Fibroblast of skin of scalp (primary cell): ENCODE measurements at regions not wholly inside any gene's neighbourhood (a gene's known extent, or its start where the extent isn't known, plus 50 kb on each side); places are given as distances from the start of the nearest gene placed in this dataset.
A peak's percentile ranks its signal among the peaks of the same experiment; 100 is the strongest.
"Not testable (repeated sequence)": the region's sequence is repeated elsewhere in the genome, so short reads cannot be mapped to it uniquely, and the experiment has no call there.

Experiments
- DNase-seq: peaks from one replicate; pipeline ENCODE4 v3.0.0-alpha.2; 2013

GRCh38 chr10:20614911-20615310 is 282.2 kb downstream of the NEBL start:
- DNase-seq = no peak

- no peak for DNase-seq
These were observed 288.6 kb downstream of the NEBL start for GRCh38 chr10:20608503-20608902.

- no peak for DNase-seq
These were observed 290.1 kb downstream of the NEBL start for GRCh38 chr10:20606985-20607384.

- no peak for DNase-seq
These were observed 295.1 kb downstream of the NEBL start for GRCh38 chr10:20601941-20602461.

- peak; percentile 93 for DNase-seq
These were observed 298.5 kb downstream of the NEBL start for GRCh38 chr10:20598590-20598989.

- peak; percentile 85 for DNase-seq
These were observed 300.2 kb downstream of the NEBL start for GRCh38 chr10:20596911-20597310.

GRCh38 chr10:20596065-20596755 is 300.9 kb downstream of the NEBL start:
- DNase-seq = peak; percentile 62

- DNase-seq = peak; percentile 83
These were observed 303.5 kb downstream of the NEBL start for GRCh38 chr10:20593649-20594048.

- DNase-seq = no peak
These were observed 315.1 kb downstream of the NEBL start for GRCh38 chr10:20582041-20582440.

GRCh38 chr10:20573924-20574323 is 323.2 kb downstream of the NEBL start:
- no peak for DNase-seq

- not testable (repeated sequence) for DNase-seq
These were observed 341.1 kb downstream of the NEBL start for GRCh38 chr10:20555990-20556389.

- no peak for DNase-seq
These were observed 344.7 kb downstream of the NEBL start for GRCh38 chr10:20552382-20552781.

GRCh38 chr10:20551761-20552160 is 345.4 kb downstream of the NEBL start:
- no peak for DNase-seq

- no peak for DNase-seq
These were observed 360.9 kb downstream of the NEBL start for GRCh38 chr10:20535897-20536881.

- not testable (repeated sequence) for DNase-seq
These were observed 365.7 kb downstream of the NEBL start for GRCh38 chr10:20531241-20531883.

- no peak for DNase-seq
These were observed 375.9 kb downstream of the NEBL start for GRCh38 chr10:20521186-20521585.

GRCh38 chr10:20515654-20516053 is 381.5 kb downstream of the NEBL start:
- DNase-seq = no peak

- DNase-seq = no peak
These were observed 384.5 kb downstream of the NEBL start for GRCh38 chr10:20512631-20513030.

GRCh38 chr10:20508921-20509320 is 388.2 kb downstream of the NEBL start:
- DNase-seq = no peak

- no peak for DNase-seq
These were observed 394.1 kb downstream of the NEBL start for GRCh38 chr10:20502903-20503585.

GRCh38 chr10:20494474-20494873 is 402.6 kb downstream of the NEBL start:
- DNase-seq = peak; percentile 19

GRCh38 chr10:20492447-20492846 is 404.7 kb downstream of the NEBL start:
- peak; percentile 1 for DNase-seq
